ENCODE measurements at regions not wholly inside any gene's neighbourhood (a gene's known extent, or its start where the extent isn't known, plus 50 kb on each side); places are given as distances from the start of the nearest gene placed in this dataset.

DNA sequence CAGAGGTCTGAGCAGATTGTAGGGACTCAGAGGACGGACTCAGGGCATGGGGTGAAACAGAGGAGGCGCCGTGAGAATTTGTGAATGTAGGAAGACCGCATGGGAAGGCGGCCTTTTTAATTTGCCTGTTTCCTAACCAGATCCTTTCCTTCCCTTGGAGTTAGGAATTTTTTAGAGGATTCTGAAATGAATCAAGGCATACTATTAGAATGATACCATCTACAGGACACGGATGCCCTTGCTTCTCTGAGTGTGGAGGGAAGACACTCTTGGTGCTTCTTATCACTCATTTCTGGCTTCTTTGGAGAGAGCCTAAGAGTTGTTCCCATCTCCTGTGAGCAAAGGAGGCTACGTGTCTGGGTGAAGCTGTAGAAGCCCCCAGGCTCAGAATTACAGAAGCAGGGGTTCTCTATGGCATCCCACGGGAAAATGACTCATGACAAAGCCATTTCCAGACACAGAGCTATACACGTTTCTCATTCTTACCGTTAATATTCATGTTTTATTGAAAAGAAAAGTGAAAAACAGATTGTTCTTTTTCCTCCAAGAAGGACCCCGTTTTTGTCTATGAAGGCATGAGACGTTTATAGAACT lies 148.5 kb downstream of the EDN3 start:
- 64 to 68% (median 67%) methylated on average over 12 of the region's 12 CpGs for WGBS, 3 donors
- intact Hi-C loops (cut with DNase I), result no loop called here
- Histone ChIP-seq H3K4me3 (no peak overlapping the region), H3K9me3 (no peaks in the 10 kb centered on the region), H3K27me3 (no peaks in the 10 kb centered on the region), H3K4me1 (ENCODE audit: insufficient read depth) (no peaks in the 10 kb centered on the region), H3K27ac (no peak overlapping the region), H3K36me3 (no peaks in the 10 kb centered on the region)
- no peak for TF ChIP-seq POLR2A (IDR thresholded peaks at IDR 0.05)
- TF ChIP-seq, protein P1, sequence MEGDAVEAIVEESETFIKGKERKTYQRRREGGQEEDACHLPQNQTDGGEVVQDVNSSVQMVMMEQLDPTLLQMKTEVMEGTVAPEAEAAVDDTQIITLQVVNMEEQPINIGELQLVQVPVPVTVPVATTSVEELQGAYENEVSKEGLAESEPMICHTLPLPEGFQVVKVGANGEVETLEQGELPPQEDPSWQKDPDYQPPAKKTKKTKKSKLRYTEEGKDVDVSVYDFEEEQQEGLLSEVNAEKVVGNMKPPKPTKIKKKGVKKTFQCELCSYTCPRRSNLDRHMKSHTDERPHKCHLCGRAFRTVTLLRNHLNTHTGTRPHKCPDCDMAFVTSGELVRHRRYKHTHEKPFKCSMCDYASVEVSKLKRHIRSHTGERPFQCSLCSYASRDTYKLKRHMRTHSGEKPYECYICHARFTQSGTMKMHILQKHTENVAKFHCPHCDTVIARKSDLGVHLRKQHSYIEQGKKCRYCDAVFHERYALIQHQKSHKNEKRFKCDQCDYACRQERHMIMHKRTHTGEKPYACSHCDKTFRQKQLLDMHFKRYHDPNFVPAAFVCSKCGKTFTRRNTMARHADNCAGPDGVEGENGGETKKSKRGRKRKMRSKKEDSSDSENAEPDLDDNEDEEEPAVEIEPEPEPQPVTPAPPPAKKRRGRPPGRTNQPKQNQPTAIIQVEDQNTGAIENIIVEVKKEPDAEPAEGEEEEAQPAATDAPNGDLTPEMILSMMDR (IDR thresholded peaks at IDR 0.05), result no peak
- no peak for TF ChIP-seq EP300 (IDR thresholded peaks at IDR 0.05)
- DNase-seq, result no peak

DNA sequence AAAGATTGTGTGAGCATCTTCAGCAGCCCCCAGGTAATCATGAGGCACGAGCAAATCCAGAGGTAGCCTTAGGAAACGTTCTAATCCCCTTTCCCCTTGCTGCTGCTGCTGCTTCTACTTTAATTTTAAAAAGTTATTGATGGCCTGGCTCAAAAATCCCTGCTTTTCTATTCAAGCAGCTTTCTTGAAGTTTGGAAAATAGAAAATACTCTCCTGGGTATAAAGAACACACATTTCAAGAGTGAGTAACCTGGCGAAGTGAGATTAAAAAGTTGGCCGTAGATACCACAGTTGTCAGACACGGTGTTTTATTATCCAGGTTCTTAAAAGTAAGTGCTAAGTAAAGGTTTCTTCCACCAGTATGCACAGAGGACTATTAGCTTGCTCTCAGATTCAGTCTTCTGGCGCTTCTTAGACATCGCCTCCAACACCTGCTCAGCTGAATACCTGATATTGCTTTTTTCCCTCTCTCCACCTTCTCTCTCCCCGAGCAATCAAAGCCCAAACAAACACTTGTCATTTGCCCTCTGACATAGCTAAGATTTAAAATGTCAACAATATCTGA lies 150.7 kb downstream of the EDN3 start:
- no peak for TF ChIP-seq POLR2A (IDR thresholded peaks at IDR 0.05)
- TF ChIP-seq EP300 (IDR thresholded peaks at IDR 0.05), result no peak
- TF ChIP-seq, protein P1 (IDR thresholded peaks at IDR 0.05), result no peak
- Histone ChIP-seq H3K4me3 (no peak overlapping the region), H3K27ac (no peak overlapping the region), H3K4me1 (ENCODE audit: insufficient read depth) (no peaks in the 10 kb centered on the region), H3K27me3 (no peaks in the 10 kb centered on the region), H3K9me3 (no peaks in the 10 kb centered on the region), H3K36me3 (no peaks in the 10 kb centered on the region)
- 64 to 72% (median 72%) methylated on average over 8 of the region's 8 CpGs for WGBS, 3 donors
- intact Hi-C loops (cut with DNase I), result no loop called here
- DNase-seq, result no peak

GRCh38 chr20:59451641-59452040 lies 151.2 kb downstream of the EDN3 start:
- intact Hi-C loops (cut with DNase I), result no loop called here
- H3K27ac ChIP-seq, result no peak overlapping the region
- no peaks in the 10 kb centered on the region for H3K9me3 ChIP-seq
- DNase-seq, result no peak
- no peaks in the 10 kb centered on the region for H3K27me3 ChIP-seq
- no peaks in the 10 kb centered on the region for H3K36me3 ChIP-seq
- WGBS, 3 donors, result 49 to 62% (median 61%) methylated on average over 4 of the region's 4 CpGs
- TF ChIP-seq EP300 (IDR thresholded peaks at IDR 0.05) (no peak), POLR2A (IDR thresholded peaks at IDR 0.05) (no peak)
- TF ChIP-seq, protein P1 (IDR thresholded peaks at IDR 0.05), result no peak
- no peak overlapping the region for H3K4me3 ChIP-seq
- no peaks in the 10 kb centered on the region for H3K4me1 ChIP-seq (ENCODE audit: insufficient read depth)

- no peak for TF ChIP-seq POLR2A (IDR thresholded peaks at IDR 0.05)
- TF ChIP-seq EP300 (IDR thresholded peaks at IDR 0.05), result no peak
- TF ChIP-seq, protein P1 (IDR thresholded peaks at IDR 0.05), result no peak
- DNase-seq, result no peak
- Histone ChIP-seq H3K4me3 (no peak overlapping the region), H3K9me3 (no peaks in the 10 kb centered on the region), H3K36me3 (no peaks in the 10 kb centered on the region), H3K27ac (no peak overlapping the region), H3K4me1 (ENCODE audit: insufficient read depth) (no peaks in the 10 kb centered on the region), H3K27me3 (no peaks in the 10 kb centered on the region)
- 86 to 88% (median 86%) methylated on average over 13 of the region's 13 CpGs for WGBS, 3 donors
- intact Hi-C loops (cut with DNase I), result no loop called here
Observed at GRCh38 chr20:59452856-59453255, 151.5 kb upstream of the PHACTR3 start.
